ENCODE measurements at regions not wholly inside any gene's neighbourhood (a gene's known extent, or its start where the extent isn't known, plus 50 kb on each side); places are given as distances from the start of the nearest gene placed in this dataset.
"Not testable (repeated sequence)": the region's sequence is repeated elsewhere in the genome, so short reads cannot be mapped to it uniquely, and the experiment has no call there.

- H3K27me3 ChIP-seq, H3K27ac ChIP-seq, H3K9me3 ChIP-seq, H3K4me1 ChIP-seq, H3K36me3 ChIP-seq, H3K4me3 ChIP-seq, ATAC-seq: not testable (repeated sequence)
- 70 to 71% methylated on average over 3 to 5 of the region's 5 CpGs for WGBS, 2 donors (ENCODE audit: low coverage in 1 of 2)
Measured at GRCh38 chr11:71781491-71781890, 51.5 kb upstream of the DEFB108B start.

DNA sequence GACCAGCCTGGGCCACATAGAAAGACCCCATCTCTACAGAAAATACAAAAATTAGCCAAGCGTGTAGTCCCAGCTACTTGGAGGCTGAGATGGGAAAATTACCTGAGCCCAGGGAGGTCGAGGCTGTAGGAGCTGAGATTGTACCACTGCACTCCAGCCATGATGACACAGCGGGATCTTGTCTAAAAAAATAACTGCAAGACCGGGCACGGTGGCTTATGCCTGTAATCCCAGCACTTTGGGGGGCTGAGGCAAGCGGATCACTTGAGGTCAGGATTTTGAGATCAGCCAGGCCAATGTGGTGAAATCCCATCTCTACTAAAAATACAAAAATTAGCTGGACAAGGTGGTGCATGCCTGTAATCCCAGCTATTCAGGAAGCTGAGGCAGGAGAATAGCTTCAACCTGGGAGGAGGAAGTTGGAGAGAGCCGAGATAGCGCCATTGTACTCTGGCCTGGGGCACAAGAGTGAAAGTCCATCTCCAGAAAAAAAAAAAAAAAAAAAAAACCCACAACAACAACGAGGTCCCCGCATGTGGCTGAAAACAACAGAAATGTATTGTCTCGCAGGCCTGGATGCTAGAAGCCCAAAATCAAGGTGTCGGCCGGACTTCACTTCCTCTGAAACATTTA, 50.7 kb upstream of the DEFB108B start:
- H3K4me1 ChIP-seq, H3K27ac ChIP-seq, ATAC-seq, H3K9me3 ChIP-seq, H3K36me3 ChIP-seq, H3K4me3 ChIP-seq, H3K27me3 ChIP-seq: not testable (repeated sequence)
- 85 to 95% methylated on average over 7 to 12 of the region's 13 CpGs for WGBS, 2 donors (ENCODE audit: low coverage in 1 of 2)

DNA sequence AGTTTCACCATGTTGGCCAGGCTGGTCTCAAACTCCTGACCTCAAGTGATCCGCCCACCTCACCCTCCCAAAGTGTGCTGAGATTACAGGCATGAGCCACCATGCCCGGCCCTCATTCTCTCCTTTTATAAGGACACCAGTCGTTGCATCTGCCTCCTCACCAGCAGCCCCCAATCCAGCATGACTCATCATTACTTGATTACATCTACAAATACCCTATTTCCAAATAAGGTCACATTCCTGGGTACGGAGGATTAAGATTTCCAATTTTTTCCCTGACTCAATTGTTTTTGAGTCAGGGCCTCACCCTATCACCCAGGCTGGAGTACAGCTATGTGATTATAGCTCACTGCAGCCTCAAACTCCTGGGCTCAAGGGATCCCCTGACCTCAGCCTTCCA, 49.8 kb upstream of the DEFB108B start:
- H3K4me3 ChIP-seq, H3K9me3 ChIP-seq, H3K27me3 ChIP-seq, H3K27ac ChIP-seq, ATAC-seq, H3K36me3 ChIP-seq: not testable (repeated sequence)
- peaks cover 0 to 12% (median 0%) of the 10 kb centered on the region in 3 donors for H3K4me1 ChIP-seq
- 51 to 74% methylated on average over 3 to 4 of the region's 4 CpGs for WGBS, 2 donors (ENCODE audit: low coverage in 1 of 2)

Small RNAs in the stretch of these regions (small RNA-seq; reads per million reads assigned to genes)
- gene SNRPCP14, result 0 reads per million in 4 donors

All from gastroesophageal sphincter (tissue), 4 donors.